ENCODE measurements at regions not wholly inside any gene's neighbourhood (a gene's known extent, or its start where the extent isn't known, plus 50 kb on each side); places are given as distances from the start of the nearest gene placed in this dataset.

DNA sequence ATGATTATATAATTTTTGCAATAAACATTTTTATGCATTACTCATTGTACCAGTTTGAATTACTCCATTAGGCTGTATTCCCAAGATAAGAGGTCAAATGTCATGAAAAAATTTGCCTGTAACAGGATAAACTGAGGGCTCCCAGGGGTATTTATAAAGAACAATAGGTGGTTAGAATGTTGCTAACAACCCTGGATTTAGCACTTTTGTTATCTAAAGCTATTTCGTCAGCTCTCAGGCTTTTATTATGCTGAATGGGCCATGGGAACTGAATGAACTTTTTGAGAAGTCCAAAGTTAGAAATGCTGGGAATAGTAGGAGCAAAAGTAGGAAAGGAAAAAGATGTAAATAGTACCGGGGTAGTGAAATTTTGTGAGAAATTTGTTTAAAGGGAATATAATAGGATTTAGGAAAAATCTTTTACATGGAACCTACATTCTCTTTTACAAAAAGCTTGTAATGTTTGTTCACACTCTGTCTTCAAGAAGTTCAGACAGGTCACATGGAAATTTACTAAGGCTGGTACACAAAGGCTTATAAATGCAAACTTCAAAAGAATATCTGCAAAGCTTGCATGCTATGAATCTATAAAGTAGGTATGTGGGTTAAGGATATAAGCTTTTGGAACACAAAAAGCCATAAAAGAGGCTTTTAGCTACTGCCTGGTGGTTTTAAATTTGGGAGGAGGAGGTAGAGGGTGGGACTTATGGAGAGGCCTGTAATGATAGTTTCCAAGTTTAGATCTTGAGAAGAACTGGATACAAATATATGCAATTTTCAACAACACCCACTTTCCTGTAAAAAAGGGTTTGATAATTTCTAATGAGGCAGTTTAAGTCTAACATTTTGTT lies 445.8 kb upstream of the NAALADL2 start:
- TF ChIP-seq CTBP2 (IDR thresholded peaks at IDR 0.05; ENCODE audit: borderline replicate concordance, insufficient read depth, insufficient read length, low read length): no peak
- TF ChIP-seq SAP30 (IDR thresholded peaks at IDR 0.05; ENCODE audit: insufficient read depth, insufficient replicate concordance, low read length): no peak
- TF ChIP-seq CTCF (IDR thresholded peaks at IDR 0.05; ENCODE audit: control extremely low read depth in 1 of 3, insufficient read depth in 1 of 3, low read depth in 1 of 3, low read length in 3 of 3): no peak
